Left renal pelvis (tissue), 4 donors: ENCODE measurements at regions not wholly inside any gene's neighbourhood (a gene's known extent, or its start where the extent isn't known, plus 50 kb on each side); places are given as distances from the start of the nearest gene placed in this dataset.

Source experiments
- DNase-seq, 4 donors: peaks; one replicate each; pipeline ENCODE4 v3.0.0-alpha.2; 2013; ENCODE audit warnings: low read depth in 4 of 4, low spot score in 3 of 4

DNA sequence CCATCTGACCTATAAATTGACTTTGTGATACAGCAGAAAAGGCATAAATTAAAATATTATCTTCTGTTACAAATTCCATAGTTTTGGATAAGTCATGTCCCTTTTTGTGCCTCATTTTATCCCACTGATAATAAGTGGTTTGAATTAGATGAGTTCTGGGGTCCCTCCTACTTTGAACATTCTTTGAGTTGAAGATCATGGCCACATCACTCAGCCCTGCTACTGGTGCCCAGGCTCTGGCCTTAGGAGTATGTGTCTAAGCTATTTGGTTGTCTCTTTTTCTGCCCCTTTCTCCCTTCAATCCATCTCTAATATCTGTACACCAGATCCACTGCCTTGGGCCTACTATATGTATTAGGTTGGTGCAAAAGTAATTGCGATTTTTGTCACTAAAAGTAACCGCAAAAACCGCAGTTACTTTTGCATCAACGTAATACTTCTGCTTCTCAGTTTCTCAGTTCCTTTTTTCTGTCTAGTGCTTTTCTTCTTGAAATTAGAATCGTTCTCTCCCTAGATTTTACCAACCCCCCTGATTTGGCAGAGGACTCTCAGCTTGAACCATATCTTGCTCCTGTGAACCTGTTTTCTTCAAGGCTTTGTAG lies 362.5 kb upstream of the TNP1 start:
- no peak for DNase-seq

DNA sequence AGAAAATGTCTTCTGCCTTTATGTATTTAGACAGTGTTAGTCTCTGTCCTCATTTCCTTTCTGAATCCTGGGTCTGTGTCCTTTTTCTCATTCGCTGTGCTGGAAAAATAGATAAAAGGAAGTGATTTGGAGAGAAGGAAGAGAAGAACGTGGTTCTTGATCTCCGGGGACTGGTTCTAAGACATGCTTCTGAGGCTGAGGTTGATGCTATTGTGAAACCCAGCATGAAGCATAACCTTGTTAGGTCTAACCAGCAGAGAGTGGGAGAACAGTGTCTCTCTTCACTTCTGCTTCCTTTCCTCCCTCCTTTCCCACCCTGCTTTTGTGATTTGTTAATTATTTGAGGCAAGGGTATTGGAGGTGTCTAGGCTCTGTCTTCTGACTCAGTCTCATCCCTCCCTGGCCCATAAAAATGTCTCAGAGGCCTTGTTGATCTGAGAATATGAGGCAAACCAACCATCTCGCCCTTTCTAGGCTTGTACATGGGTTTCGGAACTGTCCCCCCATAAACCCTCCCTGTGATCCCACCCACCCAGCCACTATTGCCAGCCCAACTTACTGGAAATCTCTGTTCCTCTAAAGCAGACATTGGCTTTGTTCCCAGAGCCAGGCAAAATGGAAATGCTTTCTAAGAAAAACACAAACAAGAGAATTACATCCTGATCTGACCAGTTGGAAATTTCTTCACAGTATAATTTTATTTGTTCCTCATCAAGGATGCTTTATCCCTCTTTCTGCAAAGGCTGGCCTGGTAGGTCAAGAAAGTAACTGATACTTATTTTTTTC lies 360.6 kb upstream of the TNP1 start:
- no peak for DNase-seq

DNA sequence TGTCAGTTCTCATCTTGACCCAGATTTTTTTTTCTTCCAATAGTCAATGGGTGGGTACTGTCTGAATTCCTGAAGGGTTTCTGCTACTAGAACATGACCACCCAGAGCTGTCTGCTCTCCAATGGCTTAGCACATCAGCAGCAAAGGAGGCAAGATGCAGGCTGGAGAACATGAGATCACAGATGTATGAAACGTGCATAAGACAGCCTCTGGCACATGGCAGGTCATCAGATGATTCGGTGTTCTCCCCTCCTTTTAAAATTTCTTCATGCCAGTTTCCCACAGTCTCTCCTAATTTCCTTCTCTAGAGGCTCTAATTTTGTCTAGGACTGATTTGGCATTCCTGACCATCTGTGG lies 359.3 kb upstream of the TNP1 start:
- DNase-seq: no peak

DNA sequence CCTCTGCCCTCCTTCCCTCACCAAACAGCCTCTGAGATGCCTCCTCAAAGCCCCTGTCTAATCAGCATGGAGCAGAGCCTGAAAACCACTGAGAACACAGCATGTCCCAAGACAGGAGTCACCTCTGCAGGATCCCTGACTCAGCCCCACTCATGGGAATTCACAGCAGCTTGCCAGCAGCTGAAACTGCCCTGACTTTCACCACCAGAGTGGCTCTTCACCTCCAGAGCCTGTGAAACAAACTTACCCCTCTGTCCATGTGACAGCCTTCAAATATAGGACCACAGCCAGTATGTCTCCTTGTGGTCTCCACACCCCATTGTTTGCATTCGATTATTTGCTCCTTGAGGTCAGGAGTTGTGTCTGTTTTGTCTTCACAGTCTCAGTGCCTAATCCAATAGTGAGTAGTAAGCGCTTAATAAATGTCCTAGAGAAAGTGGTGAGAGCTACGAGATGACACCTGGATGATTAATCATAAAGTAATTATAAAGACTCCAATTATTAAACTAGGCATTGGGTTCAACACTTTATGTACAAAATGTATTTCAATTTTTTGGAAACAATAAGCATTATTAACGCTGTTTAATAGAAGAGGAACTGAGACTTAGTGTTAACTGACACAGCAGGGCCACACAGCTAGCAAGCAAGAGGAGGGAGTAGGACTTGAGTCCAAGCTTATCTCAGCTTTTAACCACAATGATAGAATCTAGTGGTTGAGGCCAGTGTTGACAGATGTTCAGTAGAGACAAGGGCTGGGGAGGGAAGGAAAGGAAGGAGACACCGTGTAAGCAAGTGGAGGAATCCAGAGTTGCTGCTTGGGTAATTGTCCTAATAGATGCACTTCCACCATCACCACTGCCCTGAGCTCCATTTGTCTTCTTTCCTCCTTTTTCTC lies 358.7 kb upstream of the TNP1 start:
- DNase-seq: no peak

DNA sequence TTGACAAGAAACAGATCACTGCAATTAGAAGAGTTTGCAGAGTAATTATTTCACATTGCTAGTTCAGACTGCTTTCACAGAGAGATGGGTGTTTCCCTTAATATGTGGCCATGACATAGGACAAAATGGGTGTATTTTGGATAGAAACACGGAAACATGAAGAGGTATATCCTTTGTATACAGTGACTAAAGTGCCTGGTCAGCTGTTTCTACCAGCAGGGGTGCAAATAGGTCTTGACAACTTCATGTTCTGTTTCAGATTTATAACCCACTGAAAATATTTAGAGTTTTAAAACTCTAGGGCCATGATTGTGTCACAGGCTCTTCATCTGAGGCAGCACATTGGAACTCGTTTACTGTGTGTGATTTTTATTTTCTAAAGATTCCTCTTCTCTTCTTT lies 357.1 kb upstream of the TNP1 start:
- no peak for DNase-seq

DNA sequence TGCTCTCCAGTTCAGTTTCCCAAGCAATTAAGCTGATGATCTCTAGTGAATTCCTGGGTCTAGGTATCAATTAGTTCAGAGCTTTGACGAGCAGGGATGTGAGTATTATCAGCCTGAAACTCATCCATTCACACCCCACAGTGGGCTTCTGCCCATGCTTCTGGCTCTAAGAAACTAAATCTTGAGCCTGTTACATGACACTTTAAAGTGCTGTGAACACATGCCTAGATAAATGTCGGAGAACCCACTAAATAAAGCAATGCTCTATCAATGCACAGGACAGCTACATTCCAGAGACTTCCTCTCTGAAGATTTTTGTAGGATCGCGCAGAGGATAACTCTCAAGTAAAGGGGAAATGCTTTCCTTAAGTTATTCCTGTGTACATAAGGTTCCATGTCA lies 356.5 kb upstream of the TNP1 start:
- no peak for DNase-seq

DNA sequence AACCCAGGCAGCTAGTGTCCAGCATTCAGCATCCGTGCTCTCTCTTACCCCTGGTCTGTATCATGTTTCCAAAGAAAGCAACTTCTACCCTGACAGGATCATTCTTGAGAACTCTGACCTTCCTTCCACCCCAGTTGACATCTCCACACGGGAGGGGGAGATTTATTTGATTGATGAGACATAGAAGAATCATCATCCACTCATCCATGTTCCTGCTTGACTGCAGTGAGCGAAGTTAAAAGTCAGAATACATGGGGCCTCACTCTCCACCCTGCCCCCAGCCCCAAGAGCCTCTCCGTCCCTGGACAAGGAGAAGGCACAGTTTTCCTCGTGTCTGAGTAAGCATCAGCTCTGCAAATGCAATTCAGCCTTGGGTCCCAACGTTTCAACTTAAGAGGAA lies 356.0 kb upstream of the TNP1 start:
- DNase-seq: no peak

DNA sequence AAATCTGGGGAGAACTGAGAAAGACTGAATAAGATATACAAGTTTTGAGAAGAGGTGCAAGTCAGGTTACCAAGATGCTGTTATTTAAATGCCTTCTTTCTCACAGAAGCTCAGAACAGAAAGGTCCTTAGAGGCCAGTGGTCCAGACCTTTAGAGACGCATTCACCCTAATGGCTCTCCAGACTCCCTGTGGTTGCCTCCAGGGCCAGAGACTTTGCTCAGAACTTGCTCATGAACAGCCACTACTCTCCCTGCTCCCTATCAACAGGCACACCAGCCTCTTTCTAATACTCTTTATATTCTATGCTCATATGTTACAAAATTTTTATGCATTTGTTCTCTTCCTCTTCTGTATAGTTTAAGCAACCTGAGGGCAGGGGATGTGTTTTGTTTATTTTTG lies 349.0 kb upstream of the TNP1 start:
- DNase-seq: no peak

DNA sequence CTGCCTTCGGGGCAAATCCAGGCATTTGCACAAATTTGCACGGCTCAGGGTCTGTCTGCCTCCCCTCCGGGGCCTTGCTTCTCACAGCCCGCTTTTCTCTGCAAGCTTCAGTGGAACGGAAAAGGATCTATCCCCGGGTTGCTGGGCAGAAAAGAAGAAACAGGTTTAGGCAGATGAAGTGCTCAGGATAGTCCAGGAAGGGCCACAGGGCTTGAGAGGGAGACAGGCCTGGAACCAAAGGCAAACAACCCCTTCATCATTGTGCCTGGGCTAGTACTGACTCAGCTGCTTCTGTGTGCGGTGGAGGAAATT lies 347.8 kb upstream of the TNP1 start:
- DNase-seq: no peak

DNA sequence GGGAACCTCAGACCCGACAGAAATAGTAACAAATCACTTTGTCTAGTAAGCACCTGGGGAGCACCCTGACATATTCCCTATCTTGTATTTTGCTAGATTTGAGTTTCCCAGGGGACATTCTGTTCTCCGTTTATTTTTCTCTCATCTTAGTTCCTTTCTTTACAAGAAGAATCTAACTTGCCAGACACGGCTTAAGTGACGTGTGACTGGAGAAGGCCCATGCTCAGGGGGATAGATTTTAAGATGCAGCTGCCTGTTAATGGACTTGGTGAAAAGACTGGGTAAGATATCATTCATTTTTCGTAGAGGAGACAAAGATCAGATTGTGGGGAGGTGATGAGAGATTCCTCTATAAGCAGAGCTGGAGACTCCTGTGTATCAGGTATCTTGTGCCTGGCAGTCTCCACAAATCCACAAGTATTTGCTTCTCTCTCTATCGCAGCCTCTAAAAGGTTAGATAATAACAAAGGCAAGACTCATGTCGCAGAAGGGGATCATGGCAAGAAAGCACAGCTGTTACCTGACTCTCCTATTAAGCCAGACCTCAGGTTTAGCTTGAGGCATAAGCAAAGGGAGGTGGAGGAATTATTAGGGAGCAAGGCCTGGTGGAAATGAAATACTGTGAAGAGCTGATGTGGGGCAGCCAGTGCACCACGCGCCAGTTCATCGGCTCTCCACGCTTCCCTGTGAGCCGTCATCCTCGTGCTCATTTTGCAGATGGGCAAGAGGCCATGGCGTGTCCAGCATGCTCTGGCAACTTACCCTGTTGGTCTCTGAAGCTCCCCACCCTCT lies 347.2 kb upstream of the TNP1 start:
- no peak for DNase-seq

DNA sequence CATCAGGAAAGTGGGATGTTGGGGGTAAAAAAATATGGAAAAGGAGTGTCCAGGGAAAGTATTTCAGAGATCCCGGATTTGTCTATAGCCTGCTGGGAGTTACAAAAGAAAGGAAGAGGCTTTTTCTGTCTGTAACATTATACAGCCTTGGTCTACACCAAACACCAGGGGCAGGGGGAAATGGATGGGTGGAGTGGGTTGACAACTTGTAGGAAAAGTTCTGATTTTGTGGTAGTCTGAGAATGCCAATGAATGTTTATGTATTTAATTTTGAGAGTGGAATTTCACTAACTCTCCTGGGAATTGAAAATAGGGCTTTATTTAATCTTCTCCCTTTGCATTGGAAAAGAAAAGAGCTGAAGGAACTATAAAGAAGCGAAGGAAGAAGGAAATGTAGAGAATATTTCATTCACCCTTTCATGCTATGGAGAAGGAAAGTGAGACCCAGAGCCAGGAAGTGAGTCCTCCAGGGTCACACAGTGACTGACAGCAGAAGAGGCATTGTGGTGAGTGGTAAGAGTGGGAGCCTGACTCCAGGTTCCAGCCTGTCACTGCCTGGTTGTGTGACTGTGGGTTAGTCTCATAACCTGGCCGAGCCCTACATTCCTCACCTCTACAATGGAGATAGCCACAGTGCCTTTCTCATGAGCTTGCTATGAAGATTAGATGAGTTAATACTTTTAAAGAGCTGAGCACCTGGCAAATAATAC lies 346.3 kb upstream of the TNP1 start:
- no peak for DNase-seq

DNA sequence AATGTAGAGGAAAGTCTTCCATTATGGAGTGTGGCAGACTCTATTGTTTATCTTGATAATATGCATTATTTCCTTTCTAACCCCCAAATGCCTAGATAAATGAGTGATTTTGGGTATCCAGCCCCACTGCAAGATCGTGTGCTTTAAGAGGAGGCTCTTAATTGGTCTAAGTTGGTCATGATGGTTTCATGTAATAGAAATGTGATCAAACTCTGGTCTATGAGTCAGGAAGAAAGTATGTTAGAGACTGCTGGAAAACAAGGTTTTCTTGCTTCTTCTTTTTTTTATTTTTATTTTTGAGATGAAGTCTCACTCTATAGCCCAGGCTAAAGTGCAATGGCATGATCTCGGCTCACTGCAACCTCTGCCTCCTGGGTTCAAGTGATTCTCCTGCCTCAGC lies 344.5 kb upstream of the TNP1 start:
- DNase-seq: no peak

DNA sequence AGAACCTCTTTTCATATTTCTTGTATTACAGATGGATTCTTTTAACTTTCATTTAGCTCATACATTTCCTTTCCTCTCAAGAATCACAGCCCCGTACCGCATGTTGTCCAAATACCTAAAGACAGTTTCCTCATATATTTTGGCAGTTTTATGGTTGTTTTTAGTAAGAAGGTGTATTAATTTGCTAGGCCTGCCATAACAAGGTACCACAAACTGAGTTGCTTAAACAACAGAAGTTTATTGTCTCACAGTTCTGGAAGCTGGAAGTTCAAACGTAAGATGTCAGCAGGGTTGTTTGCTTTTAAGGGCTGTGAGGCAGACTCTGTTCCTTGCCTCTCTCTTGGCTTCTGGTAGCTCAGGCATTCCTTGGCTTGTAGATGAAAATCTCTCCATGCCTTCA lies 343.2 kb upstream of the TNP1 start:
- no peak for DNase-seq

DNA sequence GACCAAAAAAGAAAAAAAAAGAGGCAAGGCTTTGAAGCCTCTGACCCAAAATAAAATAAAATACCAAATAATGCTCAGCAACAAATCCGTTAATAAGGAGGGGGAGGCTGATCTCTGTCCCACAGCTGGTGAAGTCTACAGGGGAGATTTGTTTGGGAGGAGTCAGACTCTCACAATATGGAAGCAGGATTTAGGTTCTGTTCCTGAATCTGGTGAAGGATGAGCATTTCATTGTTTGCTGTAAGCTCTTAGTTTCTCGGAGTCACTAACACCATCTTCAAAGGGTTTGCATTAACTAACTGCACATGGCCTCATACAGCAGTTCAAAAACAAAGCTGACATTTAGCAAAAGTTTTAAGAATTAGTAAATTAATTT lies 339.4 kb upstream of the TNP1 start:
- no peak for DNase-seq

DNA sequence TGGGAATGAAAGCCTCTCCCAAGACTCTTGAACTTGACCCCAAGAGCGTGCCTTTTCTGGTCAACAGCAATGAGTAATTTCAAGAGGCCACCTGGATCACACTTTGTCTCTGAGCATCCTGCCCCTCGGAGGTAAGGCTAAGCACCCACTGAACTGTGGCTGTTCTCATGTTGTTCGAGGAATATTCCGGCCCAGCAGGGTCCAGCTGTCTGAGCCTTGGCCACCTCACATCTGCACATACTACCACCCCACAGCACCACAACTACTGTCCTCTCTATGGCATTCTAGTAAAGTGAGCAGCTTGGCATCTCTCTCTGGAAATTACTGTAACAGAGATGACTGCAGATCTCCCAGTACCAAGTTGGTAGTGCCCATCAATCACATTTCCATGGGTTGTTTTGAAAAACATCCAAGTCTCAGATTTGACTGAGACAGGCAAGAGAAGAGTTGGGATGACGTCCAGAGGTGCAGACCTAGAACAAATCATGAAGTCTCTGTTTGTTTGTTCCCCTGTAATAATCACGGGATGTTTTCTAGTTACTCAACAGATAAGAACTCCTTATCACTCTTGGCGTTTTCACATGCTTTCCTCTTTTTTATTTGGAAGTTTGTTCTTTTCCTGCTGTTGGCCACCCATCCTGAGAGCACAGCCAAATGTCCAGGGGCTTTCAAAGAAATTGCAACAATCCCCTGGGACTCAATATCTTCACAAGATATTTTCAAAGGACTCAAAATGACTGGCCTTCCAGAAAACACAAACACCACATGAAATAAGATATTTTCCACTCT lies 336.0 kb upstream of the TNP1 start:
- DNase-seq: no peak

DNA sequence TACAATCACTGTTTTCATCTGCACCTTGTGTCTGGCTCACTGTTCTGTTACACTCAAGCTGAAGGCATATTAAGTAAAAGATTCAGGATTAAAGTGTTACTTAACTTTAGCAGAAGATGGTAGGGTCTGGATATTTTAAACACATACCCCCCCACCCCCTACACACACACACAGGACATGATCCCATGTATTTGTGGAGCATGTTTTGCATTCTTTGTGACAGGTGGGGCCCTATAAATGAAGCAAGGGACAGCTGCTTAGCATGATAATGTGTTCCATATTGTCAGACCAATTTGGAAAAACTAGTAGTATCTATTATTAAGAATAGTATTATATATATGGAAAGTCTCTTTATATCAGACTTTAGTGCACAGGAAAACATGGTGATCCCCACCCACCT lies 335.2 kb upstream of the TNP1 start:
- DNase-seq: no peak

DNA sequence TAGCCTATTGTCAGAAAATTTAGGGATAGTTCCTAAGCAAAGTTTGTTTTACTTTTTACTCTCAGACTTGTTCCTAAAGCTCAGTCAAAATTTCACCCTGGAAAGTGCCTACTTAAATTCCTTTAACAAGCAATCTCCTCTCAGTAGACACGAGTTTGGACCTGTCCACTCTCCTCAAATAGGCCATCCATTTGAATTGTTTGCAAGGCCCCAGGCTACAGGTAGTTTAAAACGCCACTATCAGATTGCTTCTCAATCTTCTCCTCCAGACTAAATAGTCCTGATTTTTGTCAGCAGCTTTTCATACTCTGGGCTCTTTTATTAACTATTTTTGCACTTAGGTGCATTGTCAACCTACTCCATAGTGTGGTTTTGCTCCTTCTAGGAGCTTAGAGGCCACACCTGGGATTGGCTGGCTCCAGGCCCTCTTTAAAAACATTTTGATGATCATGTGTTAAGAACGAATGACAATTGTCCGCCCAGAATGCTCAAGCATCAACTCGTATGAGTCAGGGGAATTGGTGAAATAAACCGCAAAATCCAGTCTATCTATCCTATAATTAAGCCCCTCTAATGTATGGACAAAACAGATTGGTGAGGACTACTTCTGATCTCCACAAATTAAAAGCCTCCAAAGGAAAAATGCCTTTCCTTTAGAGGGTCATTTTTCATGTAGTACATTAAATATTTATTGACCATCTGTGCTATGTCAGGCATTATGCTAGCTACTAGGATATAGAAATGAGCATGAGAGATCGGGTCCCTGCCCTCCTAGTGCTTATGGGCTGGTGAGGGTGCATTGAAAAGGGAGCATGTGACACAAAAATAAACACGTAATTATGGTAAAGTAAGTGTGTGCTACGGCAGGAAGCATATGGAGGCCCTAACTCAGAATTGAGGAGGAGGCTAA lies 333.8 kb upstream of the TNP1 start:
- no peak for DNase-seq

DNA sequence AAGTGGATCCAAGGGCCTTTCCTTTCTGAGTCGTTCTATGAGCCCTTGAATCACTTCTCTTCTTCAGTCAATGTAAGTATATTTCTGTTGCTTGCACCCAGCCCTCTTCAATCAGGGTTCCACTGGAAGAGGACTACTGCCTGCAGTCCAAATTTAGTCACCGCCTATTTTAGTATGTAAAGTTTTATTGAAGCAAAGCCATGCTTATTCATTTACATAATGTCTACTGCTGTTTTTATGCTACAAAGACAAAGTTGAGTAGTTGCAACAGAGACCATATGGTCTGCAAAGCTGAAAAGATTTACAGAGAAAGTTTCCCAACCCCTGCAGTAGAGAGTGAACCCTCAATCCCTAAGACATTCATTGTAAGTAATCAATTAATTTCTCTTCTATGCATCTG lies 332.5 kb upstream of the TNP1 start:
- no peak for DNase-seq

DNA sequence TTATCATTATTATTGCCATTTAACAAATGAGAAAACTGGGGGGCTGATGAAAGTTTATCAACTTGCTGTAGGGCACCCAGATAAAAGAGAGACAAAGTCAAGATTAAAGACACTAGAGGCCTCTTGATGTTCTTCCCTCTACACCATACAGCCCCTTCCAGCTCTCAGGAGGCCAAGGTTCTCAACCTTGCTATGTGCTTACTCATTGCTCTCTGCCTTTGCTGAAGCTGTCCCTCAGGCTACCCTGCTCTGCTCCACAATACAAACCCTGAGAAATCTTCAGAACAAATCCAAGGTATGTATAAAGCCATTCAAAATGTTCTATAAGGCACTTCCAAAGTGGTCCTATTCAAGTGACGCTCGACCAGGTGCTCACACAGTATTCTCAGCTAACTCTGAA lies 329.9 kb upstream of the TNP1 start:
- no peak for DNase-seq
